ENCODE measurements at regions not wholly inside any gene's neighbourhood (a gene's known extent, or its start where the extent isn't known, plus 50 kb on each side); places are given as distances from the start of the nearest gene placed in this dataset.

- Histone ChIP-seq H3K79me2 (ENCODE audit: insufficient read depth, low read length) (no peaks in the 10 kb centered on the region), H3K36me3 (ENCODE audit: insufficient read depth, low read length) (no peaks in the 10 kb centered on the region), H3K9me3 (ENCODE audit: insufficient read depth, low read depth, low read length) (no peaks in the 10 kb centered on the region), H4K20me1 (ENCODE audit: insufficient read depth, low read length, poor library complexity, severe bottlenecking) (no peaks in the 10 kb centered on the region), H3K4me1 (ENCODE audit: insufficient read depth, low read length, poor library complexity, severe bottlenecking) (no peaks in the 10 kb centered on the region), H3F3A (ENCODE audit: low read depth) (no peaks in the 10 kb centered on the region), H3K9me2 (replicated peaks; ENCODE audit: low read depth, low read length) (no peaks in the 10 kb centered on the region), H3K4me2 (ENCODE audit: low read depth, low read length, poor library complexity, severe bottlenecking) (no peak overlapping the region), H2AFZ (ENCODE audit: low read length) (no peak overlapping the region), H3K27me3 (ENCODE audit: insufficient read depth, low read length, poor library complexity, severe bottlenecking) (no peaks in the 10 kb centered on the region), H3K9ac (ENCODE audit: low read depth, low read length, poor library complexity, severe bottlenecking) (no peak overlapping the region), H3K4me3 (ENCODE audit: low read length, poor library complexity, severe bottlenecking) (no peak overlapping the region)
- TF ChIP-seq EZH2phosphoT487 (IDR thresholded peaks at IDR 0.05; ENCODE audit: borderline replicate concordance) (no peak), CTCF (conservative IDR thresholded peaks at IDR 0.05; ENCODE audit: low read length) (no peak)
These were observed 238.2 kb upstream of the GPR149 start for GRCh38 chr3:154668187-154668586.

- no peak overlapping the region for H3K4me2 ChIP-seq (ENCODE audit: low read depth, low read length, poor library complexity, severe bottlenecking)
- no peaks in the 10 kb centered on the region for H3K79me2 ChIP-seq (ENCODE audit: insufficient read depth, low read length)
- H3K27me3 ChIP-seq (ENCODE audit: insufficient read depth, low read length, poor library complexity, severe bottlenecking): no peaks in the 10 kb centered on the region
- no peak overlapping the region for H3K9ac ChIP-seq (ENCODE audit: low read depth, low read length, poor library complexity, severe bottlenecking)
- H3K9me2 ChIP-seq (replicated peaks; ENCODE audit: low read depth, low read length): no peaks in the 10 kb centered on the region
- TF ChIP-seq CTCF (conservative IDR thresholded peaks at IDR 0.05; ENCODE audit: low read length): no peak
- TF ChIP-seq EZH2phosphoT487 (IDR thresholded peaks at IDR 0.05; ENCODE audit: borderline replicate concordance): no peak
- H3K4me1 ChIP-seq (ENCODE audit: insufficient read depth, low read length, poor library complexity, severe bottlenecking): no peaks in the 10 kb centered on the region
- no peak overlapping the region for H2AFZ ChIP-seq (ENCODE audit: low read length)
- H3K4me3 ChIP-seq (ENCODE audit: low read length, poor library complexity, severe bottlenecking): no peak overlapping the region
- H4K20me1 ChIP-seq (ENCODE audit: insufficient read depth, low read length, poor library complexity, severe bottlenecking): no peaks in the 10 kb centered on the region
- no peaks in the 10 kb centered on the region for H3K9me3 ChIP-seq (ENCODE audit: insufficient read depth, low read depth, low read length)
- H3F3A ChIP-seq (ENCODE audit: low read depth): no peaks in the 10 kb centered on the region
- H3K36me3 ChIP-seq (ENCODE audit: insufficient read depth, low read length): no peaks in the 10 kb centered on the region
These were observed 236.6 kb upstream of the GPR149 start for GRCh38 chr3:154666542-154666941.

GRCh38 chr3:154664714-154665113, 234.7 kb upstream of the GPR149 start:
- H2AFZ ChIP-seq (ENCODE audit: low read length): no peak overlapping the region
- H3K9ac ChIP-seq (ENCODE audit: low read depth, low read length, poor library complexity, severe bottlenecking): no peak overlapping the region
- H4K20me1 ChIP-seq (ENCODE audit: insufficient read depth, low read length, poor library complexity, severe bottlenecking): no peaks in the 10 kb centered on the region
- H3K27me3 ChIP-seq (ENCODE audit: insufficient read depth, low read length, poor library complexity, severe bottlenecking): no peaks in the 10 kb centered on the region
- H3K4me3 ChIP-seq (ENCODE audit: low read length, poor library complexity, severe bottlenecking): no peak overlapping the region
- H3K36me3 ChIP-seq (ENCODE audit: insufficient read depth, low read length): no peaks in the 10 kb centered on the region
- H3K4me1 ChIP-seq (ENCODE audit: insufficient read depth, low read length, poor library complexity, severe bottlenecking): no peaks in the 10 kb centered on the region
- H3K79me2 ChIP-seq (ENCODE audit: insufficient read depth, low read length): no peaks in the 10 kb centered on the region
- no peaks in the 10 kb centered on the region for H3K9me3 ChIP-seq (ENCODE audit: insufficient read depth, low read depth, low read length)
- no peak for TF ChIP-seq CTCF (conservative IDR thresholded peaks at IDR 0.05; ENCODE audit: low read length)
- TF ChIP-seq EZH2phosphoT487 (IDR thresholded peaks at IDR 0.05; ENCODE audit: borderline replicate concordance): no peak
- no peaks in the 10 kb centered on the region for H3F3A ChIP-seq (ENCODE audit: low read depth)
- H3K4me2 ChIP-seq (ENCODE audit: low read depth, low read length, poor library complexity, severe bottlenecking): no peak overlapping the region
- no peaks in the 10 kb centered on the region for H3K9me2 ChIP-seq (replicated peaks; ENCODE audit: low read depth, low read length)
